ENCODE measurements at regions not wholly inside any gene's neighbourhood (a gene's known extent, or its start where the extent isn't known, plus 50 kb on each side); places are given as distances from the start of the nearest gene placed in this dataset.
"Not testable (repeated sequence)": the region's sequence is repeated elsewhere in the genome, so short reads cannot be mapped to it uniquely, and the experiment has no call there.

DNA sequence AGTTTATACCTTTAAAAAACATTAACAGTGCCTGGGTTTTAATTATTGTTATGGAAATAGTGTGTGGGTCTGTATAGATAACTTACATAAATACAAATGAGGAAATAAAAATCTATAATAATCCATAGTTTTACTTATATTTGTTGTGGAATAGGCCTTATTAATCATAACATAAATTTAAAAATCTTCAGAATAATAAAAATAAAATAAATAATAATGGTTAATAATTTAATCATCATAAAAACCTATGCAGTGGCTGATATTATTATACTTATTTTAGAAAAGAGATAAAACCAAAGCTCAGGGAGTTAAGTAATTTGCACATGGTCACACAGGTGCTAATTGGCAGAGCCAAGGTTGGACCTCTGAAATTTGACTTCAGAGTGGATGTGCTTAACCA lies 785.3 kb upstream of the SEMA6A start:
- no peak for DNase-seq

DNA sequence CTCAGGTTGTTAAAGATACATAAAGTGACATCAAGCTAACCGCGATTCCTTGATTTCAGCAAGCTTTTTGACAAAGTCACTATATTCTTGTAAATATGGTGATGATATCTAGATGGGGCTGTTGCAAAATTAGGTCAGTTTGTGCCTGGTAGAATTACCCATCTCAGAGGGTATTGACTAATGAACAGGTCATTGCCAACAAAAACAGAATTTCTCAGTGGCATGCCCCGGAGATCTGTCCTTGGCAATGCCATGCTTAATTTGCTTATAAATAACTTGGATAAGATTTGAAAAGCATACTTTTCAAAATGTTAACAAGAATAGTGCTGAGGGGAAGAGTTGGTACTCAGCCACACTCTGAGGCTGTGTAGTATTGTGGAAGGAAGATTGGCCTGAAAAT lies 783.3 kb upstream of the SEMA6A start:
- no peak for DNase-seq

DNA sequence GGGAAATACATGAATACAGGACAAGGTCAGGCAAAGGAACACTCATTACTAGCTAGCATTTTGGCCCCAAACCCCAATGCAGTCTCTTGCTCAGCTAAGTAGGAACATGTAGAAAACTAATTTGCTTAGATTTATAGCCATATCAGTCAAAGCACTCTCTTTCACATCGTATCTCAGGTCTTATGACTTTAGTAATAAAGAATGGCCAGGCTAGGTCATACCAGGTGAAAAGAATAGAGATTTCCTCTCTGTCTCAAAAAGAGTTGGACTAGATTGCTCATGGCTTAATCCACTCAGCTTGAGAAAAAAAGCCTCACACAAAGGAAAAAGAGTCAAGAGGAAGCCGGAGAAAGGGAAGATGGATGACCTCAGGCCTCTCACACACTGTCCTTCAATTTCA lies 772.7 kb upstream of the SEMA6A start:
- no peak for DNase-seq

DNA sequence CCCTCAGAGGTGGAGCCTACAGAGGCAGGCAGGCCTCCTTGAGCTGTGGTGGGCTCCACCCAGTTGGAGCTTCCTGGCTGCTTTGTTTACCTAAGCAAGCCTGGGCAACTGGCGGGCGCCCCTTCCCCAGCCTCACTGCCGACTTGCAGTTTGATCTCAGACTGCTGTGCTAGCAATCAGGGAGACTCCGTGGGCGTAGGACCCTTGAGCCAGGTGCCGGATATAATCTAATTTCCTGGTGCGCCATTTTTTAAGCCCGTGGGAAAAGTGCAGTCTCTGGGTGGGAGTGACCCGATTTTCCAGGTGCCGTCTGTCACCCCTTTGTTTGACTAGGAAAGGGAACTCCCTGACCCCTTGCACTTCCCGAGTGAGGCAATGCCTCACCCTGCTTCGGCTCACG lies 769.1 kb upstream of the SEMA6A start:
- DNase-seq, result not testable (repeated sequence)

DNA sequence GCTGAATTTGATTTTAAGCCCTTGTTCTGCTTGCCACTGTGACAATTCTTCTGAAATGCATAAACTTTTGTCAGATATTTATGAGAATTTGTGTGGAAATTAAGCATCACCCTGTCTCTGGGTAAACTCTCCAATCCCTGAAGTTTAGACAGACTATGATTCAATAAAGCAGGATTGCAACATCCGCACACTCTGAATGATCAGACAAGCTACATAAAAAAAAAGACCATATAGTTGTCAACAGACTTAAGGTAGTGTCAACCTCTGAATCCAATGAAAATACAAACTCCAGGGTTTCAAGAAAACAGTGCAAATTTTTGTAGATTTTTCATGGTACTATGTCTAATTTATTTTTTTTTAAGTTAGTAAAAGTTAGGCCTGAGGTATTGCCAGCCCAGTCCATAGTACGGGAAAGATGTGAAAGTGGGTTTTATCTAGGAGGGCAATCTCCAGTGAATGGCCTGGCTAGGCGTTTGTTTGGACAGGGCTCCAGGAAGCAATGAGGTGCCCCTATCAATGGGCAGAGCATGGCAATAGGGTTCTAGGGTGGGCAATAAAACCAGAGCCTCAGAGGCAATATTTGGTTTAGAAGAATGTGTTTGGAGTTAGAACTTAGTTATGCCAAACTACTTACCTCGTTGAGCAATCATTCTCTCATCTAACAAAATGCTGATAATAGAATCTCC lies 762.6 kb upstream of the SEMA6A start:
- no peak for DNase-seq

DNA sequence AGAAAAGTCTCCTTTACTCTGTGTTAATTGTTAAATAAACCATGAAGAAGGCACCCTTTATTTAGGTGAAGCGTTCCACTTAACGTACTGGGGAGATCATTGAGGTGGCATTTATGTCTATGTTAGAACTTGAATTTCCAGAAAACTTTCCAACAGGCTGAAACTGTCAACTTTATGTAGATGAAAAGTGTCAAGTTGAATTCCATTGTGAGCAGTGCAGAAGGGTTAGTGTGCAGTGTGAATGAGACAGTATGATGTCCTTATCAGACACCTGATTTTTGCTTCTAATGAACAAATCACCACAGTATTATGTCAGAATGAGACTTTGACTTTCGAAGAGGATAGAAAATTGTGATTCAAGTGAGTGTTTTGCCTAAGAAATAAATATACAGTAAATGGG lies 761.6 kb upstream of the SEMA6A start:
- no peak for DNase-seq

DNA sequence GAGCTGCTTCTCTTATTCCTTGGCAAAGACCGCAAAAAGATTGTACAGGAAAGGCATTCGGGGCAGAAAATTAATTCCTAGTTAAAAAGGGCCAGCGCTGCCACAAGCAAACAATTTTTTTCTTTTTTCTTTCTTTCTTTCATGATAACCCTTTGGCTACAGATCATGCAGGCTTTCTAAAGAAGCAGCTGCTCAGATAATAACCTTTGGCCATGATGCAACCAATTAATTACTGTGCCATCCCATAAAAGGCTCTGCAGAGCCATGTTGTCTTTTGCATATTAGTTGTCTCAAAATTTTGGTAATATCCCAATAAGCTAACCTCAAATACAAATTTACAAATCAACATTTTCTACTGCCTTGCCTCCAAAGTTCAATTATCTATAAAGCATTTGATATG lies 758.4 kb upstream of the SEMA6A start:
- no peak for DNase-seq

DNA sequence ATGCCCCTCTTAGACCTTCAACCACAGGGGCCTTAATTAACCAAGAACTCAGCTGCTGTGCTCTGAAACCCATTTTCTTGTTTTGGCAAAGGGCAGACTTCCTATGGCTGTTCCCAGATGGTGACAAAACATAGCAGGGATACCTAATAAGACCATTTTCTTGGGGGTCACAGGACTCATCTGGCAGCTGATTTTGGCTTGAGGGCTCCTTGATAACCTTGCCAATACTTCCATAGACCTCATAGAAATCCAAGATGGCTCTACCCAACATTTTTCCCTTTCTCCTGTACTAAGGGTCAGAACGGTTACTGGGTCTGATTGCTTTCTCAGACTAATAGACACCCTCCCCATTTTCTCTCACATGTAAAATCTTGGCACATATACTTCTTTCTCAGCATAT lies 757.7 kb upstream of the SEMA6A start:
- no peak for DNase-seq

DNA sequence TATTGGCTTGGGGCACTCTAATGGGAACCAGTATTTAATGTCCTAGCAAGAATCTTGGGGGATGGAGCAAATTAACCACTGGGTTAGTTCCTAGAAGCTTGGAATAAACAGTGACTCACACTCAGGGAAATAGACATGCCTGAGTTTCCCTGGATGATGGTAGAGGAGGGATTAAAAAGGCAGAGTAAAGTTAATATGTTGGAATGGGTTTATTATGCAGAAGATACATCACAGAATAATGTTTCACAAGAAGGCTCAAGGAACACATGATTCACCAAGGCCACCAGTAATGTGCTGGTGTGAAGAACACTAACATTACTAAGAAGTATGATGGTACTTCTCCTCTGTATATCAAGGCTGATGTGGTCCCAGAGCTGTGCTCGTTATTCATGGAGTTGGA lies 752.9 kb upstream of the SEMA6A start:
- no peak for DNase-seq

DNA sequence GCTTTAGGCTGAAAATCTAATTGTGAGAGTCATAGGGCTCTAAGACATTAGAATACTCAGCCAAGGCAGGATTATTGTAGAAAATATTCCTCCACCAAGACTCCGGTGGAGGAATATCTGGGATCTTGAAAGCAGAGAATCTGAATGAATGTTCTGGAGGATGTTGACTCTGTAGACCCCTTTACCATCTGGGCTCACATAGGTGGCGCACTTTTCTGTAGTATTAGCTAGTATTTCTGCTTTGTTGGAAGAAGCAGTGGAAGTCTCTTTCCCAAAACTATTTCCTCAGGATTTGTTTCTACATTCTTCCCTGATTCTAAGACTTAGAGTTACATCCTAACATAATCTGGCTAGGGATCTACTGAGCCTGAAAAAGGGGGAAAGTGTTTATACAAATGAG lies 752.4 kb upstream of the SEMA6A start:
- DNase-seq, result no peak

DNA sequence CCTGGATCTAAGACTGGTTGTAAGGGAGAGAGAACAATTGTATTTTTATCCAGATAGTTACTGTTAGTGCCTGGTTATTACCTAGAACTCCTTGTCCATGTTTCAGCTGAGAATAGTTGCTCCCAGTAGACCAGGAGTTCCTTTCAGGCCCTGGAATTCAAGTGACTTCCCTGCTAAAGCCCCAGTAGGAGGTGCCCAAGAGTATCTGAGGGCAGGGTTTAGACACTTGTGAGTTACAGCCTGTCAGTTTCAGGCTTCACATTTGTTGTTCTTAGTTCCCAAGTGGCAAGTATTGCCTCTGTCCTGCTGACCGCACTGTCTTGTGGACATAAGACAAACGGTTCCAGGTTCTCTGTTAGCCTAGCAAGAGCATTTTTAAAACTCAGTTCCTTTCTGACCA lies 743.9 kb upstream of the SEMA6A start:
- no peak for DNase-seq

DNA sequence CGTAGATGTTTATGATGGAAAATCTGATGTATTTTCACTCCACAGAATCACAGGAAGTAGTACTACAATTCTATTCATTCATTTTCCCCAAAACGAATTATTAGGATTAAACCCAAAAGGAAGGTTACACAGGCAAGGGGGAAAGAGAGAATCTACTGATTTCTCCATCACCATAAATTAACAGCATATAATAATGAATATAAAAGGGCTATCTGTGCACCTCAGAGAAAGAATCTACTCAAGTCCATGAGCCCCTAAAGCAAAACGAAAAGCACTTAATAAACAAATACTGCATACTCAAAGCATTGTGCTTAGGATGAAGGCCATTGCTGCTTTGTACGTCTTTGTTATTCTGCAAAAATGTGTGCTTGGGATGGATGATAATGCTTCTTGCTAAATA lies 740.5 kb upstream of the SEMA6A start:
- no peak for DNase-seq

DNA sequence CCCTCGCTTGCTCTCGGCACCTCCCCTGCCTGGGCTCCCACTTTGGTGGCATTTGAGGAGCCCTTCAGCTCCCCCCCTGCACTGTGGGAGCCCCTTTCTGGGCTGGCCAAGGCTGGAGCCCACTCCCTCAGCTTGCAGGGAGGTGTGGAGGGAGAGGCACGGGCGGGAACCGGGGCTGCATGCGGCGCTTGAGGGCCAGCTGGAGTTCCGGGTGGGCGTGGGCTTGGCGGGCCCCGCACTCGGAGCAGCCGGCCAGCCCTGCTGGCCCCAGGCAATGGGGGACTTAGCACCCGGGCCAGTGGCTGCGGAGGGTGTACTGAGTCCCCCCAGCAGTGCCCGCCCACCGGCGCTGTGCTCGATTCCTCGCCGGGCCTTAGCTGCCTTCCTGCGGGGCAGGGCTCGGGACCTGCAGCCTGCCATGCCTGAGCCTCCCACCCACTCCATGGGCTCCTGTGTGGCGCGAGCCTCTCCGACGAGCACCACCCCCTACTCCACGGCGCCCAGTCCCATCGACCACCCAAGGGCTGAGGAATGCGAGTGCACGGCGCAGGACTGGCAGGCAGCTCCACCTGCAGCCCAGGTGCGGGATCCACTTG lies 730.0 kb upstream of the SEMA6A start:
- not testable (repeated sequence) for DNase-seq

DNA sequence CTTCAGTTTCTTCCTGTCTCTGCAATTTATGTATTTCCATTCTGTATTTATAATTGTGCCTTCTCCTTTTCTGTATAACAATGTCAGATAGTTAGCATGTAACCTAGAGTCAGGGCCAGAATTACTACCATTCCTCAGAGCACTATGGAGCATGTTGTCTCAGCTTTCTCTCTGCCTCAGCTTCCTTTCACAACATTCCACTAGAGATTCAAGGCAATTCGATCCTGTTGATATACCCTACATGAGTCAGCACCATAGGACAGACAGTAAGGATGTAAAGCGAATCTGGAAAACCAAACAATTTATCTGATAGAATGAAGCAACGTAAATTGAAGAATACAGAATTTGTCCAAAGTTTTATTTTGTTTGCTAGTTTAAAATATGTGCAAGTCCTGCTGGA lies 728.3 kb upstream of the SEMA6A start:
- no peak for DNase-seq

DNA sequence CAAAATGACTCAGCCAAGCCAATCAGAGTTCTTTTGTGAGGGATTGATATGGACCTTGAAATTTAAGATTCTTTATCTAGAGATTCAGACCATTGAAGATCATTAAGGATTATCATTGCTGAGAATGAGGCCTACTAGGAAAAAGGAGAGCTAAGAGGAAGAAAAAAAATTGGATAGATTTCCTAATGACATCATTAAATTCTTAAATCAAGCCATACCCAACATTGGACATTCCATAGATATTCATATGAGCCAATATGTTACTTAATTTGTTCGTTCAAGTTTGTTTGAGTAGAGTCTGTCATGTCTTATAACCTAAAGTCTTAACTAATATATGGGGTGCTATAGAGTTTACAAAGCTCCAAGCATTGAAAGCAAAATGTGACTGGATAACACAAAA lies 727.9 kb upstream of the SEMA6A start:
- DNase-seq, result no peak

DNA sequence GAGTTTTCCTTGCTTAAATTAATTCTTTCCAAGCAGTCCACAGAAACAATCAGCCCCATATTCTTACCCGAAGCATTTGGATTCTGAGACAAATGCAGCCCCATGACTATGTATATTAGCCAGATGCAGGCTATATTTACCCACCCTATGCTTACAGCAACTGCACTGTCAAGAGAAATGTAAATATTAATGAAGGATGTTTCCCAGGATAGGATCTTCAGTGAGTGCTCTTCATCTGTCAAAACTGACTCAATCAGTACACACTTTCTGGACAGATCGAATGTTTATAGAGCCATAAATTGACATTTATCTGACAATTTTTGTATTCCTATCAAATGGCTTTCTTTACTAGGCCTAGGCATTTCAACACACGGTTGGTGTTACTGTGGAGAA lies 725.3 kb upstream of the SEMA6A start:
- no peak for DNase-seq

DNA sequence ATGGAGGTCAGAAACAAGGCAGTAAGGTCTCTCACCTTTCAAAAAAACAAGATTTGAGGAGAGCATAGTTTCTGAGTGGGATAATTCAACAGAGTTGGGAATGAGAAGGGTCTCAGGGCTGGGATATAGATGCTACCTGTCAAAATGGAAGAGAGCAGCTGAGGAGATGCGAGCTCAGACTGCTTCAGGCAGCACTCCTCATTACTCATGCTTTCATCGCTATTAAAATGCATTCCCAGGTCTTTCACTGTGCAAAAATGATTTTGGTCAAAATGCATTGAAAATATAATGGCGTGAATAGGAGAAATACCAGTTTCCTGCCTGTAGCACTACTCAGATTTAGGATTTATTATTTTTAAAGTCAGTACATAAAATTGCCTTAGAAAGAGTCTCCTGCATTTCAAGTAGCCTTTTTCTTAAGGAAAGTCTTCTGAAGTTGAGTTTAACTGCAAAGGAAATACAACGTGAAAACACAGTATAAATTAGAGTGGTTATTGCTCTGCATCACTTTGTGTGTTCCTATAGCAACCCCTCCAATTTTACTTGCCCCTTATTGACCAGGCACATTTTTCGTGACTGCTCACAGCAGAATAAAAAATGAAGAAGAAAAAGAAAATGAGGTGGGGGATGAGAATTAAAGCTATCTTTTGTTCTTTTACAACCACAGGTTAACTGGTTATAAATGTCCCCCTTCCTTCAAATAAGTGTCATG lies 724.8 kb upstream of the SEMA6A start:
- no peak for DNase-seq

DNA sequence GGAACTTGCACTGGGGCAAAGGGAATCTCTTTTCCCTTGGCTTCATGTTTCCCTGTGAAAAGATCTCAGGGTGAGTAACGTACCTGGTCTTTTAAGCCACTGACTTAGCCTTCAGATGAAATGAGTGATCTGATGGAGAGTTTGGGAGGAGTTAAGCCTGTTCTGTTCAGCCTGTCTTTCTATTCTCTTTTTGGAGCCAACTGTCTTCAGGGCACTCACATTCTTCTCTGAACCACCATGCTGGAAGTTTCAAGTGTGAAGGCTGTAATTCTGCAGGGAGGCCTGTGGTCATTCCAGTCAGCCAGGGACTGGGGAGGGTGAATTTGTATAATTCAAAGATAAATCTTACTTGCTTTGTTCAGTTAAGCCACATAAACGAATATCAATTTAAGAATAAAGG lies 722.2 kb upstream of the SEMA6A start:
- DNase-seq, result no peak

DNA sequence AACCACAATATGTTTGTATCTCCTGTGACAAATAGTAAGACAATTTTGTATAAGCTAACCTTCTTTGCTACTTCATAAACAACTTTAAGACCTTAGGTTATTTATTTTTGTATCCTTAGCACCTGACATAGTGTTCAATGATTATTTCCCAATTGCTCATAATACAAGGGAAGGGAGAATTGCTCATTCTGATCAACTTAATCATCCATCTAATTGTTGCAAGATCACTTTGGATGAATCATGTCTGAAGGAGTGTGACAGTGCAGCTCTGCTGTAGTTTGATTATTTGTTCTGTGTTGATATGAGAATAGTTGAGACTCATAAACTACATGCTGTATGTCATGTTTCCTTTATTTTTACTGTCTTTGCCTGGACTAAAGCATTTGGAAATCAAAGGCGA lies 721.3 kb upstream of the SEMA6A start:
- DNase-seq, result no peak

DNA sequence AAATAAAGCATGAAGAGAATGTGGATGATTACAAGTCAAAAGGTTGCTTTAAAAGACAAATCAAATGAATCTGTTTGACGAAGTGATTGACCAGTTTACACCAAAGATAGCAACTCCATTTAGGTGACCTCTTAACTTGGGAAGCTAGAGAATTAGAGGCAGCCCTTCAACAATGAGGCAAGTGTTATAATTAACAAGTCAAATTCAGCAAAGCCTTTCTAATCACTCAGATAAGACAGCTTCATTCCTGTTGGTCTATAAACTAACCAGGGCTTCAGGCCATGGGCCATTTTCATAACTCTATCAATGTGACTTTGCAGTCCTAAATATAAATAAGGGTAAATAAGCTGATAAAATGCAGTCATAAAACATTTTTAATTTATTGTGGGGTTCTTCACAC lies 712.2 kb upstream of the SEMA6A start:
- no peak for DNase-seq

DNA sequence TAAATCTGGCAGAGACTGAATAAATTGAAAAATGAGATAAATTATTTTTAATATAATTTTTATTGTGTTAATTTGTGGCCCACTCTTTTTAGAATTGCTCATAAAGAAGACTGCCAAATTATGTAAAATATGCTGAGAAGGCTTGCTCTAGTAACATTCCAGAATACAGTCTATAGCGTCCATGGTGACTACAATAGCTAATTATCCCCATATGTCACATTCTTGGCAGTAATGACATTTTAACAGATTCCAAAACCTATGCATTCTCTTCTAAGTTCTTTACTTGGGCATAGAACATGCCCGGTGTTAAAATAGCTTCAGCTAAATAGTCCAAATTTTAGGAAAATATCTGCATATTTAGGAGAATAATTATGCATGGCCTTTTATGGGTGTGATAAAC lies 697.0 kb upstream of the SEMA6A start:
- DNase-seq, result no peak

DNA sequence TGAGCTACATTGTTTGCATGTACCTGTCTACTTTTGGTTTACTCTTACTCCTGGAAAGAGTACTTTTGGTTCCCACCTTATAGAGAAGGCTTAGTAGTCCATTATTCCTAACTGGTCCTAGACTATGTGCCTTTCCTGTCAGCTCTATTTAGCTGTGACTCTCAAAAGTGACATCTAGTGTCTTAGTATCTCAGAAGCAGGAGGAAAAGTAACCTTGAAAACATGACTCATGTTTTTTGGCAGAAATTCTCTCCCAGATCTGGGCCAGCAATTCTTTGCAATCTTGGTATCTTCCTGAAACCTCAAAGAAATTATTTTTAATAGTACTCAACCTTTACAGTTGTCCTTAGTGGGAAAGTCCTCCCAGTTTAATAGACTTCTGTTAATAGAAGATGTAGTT lies 691.7 kb upstream of the SEMA6A start:
- no peak for DNase-seq

DNA sequence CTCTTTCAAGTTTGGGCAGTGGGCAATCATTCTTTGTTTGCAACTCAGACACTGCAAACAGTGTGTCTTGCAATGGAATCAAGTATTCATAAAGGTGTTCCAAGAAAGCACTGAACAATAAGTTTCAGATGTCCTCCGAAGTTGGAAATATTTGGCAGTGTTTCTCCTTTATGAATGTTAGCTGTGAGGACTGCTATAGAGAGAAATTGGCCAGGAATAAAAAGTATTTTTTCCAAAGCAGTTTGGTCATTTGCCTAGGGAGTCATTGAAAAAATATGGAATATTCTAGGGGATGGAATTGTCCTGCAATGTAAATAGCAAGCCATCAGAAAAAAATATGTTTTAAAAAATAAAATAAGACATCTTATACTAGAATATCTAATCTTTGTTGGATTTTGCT lies 688.6 kb upstream of the SEMA6A start:
- DNase-seq, result no peak

DNA sequence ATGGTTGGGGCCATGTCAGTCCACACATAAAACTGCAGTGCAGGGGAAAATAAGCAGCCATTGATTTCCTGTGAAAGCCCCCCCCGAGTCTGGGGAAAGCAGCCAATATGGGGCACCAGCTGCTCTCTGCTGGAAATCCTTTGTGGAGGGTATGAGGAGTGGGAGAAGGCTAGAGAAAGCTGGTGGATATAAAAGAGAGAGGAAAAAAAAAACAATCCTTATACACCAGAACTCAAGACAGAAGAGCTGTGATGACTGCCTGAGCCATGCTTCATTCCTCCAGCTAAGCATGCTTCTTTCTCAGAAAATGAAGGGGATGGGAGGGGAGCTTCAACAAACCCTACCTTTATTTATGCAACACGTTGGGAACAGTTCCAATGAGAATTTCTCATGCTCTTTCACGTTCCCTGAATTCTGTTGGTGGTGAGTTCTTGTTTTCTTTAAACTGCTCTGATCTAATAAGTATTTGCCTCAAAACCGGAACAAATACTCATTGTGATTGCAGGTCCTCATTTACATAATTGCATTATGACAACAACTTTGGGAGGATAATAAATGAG lies 688.0 kb upstream of the SEMA6A start:
- DNase-seq, result no peak
